ENCODE measurements at regions not wholly inside any gene's neighbourhood (a gene's known extent, or its start where the extent isn't known, plus 50 kb on each side); places are given as distances from the start of the nearest gene placed in this dataset.
"Not testable (repeated sequence)": the region's sequence is repeated elsewhere in the genome, so short reads cannot be mapped to it uniquely, and the experiment has no call there.

GRCh38 chr4:34335556-34335955 is 1908.8 kb downstream of the ARAP2 start:
- intact Hi-C loops (cut with DNase I); DNase-seq (ENCODE audit: low spot score): not testable (repeated sequence)

GRCh38 chr4:34362654-34363053 is 1881.7 kb downstream of the ARAP2 start:
- intact Hi-C loops (cut with DNase I): no loop called here
- no peak for DNase-seq (ENCODE audit: low spot score)

DNA sequence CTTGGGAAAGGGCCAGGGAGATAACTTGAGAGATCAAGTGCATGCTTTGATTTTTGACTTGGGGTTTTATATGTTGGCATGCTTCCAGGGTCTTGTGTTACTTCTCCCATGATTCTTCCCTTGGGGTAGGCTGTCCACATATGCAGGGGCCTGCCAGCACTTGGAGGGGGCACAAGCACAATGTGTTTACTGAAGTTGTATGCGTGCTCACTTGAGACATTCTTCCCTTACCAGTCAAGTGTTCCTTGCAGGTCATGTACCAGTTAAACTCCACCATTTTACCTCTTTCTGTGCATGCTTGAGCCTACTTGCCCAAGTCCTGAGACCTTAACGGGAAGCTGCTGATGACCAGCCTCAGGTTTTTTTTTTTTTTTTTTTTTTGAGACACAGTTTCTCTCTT is 1880.5 kb downstream of the ARAP2 start:
- DNase-seq (ENCODE audit: low spot score): no peak
- intact Hi-C loops (cut with DNase I): no loop called here

- intact Hi-C loops (cut with DNase I): no loop called here
- DNase-seq (ENCODE audit: low spot score): no peak
These were observed 1878.4 kb downstream of the ARAP2 start for GRCh38 chr4:34365946-34366345.

- intact Hi-C loops (cut with DNase I): no loop called here
- no peak for DNase-seq (ENCODE audit: low spot score)
These were observed 1872.6 kb downstream of the ARAP2 start for GRCh38 chr4:34371676-34372075.

DNA sequence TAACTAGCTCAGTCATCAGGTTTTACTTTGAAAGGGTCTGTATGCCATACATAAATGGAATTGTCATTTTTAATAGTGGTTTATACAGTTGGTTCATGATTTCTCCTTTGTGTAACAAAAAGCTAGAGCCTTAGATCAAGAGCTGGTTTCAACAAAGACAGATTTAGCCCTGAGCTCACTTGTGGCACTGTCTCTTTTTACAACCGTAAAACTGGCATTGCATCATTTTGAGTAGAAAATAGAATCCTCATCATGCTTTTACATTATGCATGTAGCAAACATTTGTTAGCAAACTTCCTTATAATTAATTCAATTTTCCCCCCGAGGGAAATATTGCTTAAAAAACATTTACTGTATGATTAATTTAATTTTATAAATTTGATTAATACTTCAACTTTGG is 1871.5 kb downstream of the ARAP2 start:
- intact Hi-C loops (cut with DNase I): no loop called here
- DNase-seq (ENCODE audit: low spot score): no peak

- intact Hi-C loops (cut with DNase I): no loop called here
- no peak for DNase-seq (ENCODE audit: low spot score)
These were observed 1870.9 kb downstream of the ARAP2 start for GRCh38 chr4:34373456-34373855.

DNA sequence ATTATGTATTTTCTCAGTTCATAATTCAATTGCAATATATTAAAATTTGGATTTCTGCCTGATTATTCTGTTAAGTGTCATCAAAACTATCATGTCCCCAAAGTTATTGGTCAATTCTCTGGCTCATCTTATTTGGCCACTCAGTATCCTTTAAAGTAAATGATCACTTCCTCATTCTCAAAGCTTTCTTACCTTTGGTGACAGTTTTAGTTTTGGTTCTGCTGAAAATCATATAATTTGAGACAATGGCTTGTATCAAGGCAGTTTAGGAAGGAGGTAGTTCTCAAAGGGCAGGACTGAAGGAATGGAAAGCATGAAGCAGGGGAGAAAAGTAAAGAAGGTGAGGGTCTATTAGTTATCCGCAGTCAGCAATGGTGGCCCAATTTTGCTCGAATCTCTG is 1832.1 kb downstream of the ARAP2 start:
- intact Hi-C loops (cut with DNase I): no loop called here
- DNase-seq (ENCODE audit: low spot score): no peak

DNA sequence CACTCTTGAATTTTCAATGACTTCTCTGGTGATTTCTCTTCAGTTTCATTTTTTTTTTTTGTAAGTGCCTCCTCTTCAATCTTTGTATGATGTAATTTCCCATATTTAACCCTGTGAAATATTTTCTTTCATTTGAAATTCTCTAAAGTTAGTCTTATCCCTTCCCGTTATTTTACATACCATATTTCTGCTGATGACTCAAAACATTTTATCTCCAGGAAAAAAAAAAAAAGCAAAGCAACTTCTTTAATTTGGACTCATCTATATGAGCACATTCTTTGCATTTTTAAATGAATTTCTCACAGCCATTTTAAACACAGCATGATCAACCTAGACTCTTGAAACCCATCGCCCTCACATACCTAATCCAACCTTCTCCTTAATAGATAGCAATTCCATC is 1831.4 kb downstream of the ARAP2 start:
- intact Hi-C loops (cut with DNase I): no loop called here
- no peak for DNase-seq (ENCODE audit: low spot score)

DNA sequence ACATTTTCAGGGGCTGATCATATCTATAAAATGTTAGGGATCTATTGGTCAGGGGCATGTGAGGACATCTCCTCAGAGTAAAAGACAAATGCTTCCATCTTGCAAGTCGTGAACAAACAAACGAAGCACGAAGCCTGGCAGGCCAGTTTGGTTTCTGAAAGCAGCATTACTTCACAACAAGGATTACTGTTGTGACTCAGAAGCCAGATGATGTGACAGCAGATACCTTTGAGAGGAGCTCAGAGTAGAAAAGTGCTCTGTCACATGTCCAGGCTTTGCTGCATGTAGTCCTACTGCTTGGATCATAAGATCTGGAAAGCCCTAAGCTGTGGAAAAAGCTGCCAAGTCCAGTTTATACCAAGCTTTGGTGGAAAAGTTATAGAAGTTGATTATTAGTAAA is 1827.2 kb downstream of the ARAP2 start:
- intact Hi-C loops (cut with DNase I): no loop called here
- no peak for DNase-seq (ENCODE audit: low spot score)

GRCh38 chr4:34419871-34420270 is 1824.4 kb downstream of the ARAP2 start:
- no peak for DNase-seq (ENCODE audit: low spot score)
- intact Hi-C loops (cut with DNase I): no loop called here

GRCh38 chr4:34422472-34423175 is 1821.7 kb downstream of the ARAP2 start:
- DNase-seq (ENCODE audit: low spot score): no peak
- intact Hi-C loops (cut with DNase I): no loop called here

DNA sequence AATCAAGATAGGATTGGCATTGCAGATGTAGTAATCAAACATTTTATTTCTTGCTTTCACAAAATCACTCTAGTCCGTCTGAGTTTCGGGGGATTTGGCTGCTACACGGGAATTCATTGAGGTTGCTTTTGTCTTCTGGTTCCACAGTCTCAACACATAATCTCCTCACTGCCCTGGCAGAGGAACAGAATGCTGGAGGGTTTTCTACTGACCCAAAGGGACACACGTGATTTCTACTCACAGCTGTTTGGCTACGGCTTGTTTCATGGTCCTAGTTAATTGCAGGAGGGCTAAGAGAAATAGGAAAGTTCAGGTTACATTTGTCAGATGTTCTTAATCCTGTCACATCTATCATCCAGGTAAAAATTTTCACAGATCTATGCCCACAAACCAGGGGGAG is 1811.6 kb downstream of the ARAP2 start:
- intact Hi-C loops (cut with DNase I): no loop called here
- DNase-seq (ENCODE audit: low spot score): no peak

- DNase-seq (ENCODE audit: low spot score); intact Hi-C loops (cut with DNase I): not testable (repeated sequence)
These were observed 1809.9 kb downstream of the ARAP2 start for GRCh38 chr4:34434377-34434776.

DNA sequence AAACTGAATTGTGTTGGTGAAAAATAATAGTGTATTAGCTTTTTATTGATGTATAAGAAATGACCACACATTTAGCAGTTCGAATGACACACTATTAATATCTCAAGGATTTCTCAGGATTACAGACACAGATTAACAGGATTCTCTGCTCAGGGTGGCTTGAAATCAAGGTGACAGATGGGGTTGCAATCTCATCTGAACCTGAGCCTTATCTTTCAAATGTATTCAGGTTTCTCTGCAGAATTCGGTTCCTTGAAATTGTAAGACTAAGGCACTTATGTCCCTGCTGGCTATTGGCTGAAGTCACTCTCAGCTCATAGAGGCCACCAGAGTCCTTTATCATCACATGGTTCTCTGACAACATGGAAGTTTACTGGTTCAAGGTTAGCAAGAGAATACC is 1780.1 kb downstream of the ARAP2 start:
- DNase-seq (ENCODE audit: low spot score): no peak
- intact Hi-C loops (cut with DNase I): no loop called here

DNA sequence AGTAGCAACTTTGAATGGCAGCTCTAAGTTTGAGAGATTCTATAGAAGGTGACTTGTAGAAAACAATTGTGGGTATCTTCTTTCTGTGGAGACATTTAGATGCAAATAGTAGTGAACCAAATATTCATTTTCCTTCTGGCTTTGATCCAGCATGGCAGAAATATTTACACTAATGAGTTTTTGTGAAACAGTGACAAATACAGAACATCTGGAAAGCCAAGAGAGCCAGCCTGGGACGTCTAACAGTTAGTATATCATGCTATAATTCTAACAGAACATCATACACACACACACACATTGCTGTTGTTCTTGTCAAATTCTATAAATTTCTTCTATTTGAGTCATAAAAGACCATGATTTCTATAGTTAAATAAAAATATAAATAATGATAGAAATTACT is 1777.9 kb downstream of the ARAP2 start:
- DNase-seq (ENCODE audit: low spot score): no peak
- intact Hi-C loops (cut with DNase I): no loop called here

DNA sequence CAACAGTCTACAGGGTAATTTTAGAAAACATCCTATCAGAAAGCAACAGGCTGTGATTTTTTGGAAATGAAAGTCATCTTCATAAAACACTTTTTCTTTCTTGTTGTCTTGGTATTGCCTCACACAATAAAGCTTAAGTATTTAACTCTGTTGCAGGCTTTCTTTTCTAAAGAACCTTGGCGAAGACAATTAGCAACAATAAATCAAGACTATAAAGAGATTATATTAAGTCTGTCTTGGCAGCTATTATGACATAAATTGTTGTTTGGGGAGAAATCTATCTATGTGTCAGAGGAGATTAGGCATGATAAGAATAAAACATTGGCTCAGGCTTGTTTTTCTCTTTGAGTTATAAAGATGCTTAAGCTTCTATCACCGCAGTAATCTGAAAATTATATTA is 1774.8 kb downstream of the ARAP2 start:
- intact Hi-C loops (cut with DNase I): no loop called here
- DNase-seq (ENCODE audit: low spot score): no peak

- intact Hi-C loops (cut with DNase I): no loop called here
- no peak for DNase-seq (ENCODE audit: low spot score)
These were observed 1759.1 kb downstream of the ARAP2 start for GRCh38 chr4:34485252-34485651.

- no peak for DNase-seq (ENCODE audit: low spot score)
- intact Hi-C loops (cut with DNase I): no loop called here
These were observed 1757.6 kb downstream of the ARAP2 start for GRCh38 chr4:34486461-34487363.

DNA sequence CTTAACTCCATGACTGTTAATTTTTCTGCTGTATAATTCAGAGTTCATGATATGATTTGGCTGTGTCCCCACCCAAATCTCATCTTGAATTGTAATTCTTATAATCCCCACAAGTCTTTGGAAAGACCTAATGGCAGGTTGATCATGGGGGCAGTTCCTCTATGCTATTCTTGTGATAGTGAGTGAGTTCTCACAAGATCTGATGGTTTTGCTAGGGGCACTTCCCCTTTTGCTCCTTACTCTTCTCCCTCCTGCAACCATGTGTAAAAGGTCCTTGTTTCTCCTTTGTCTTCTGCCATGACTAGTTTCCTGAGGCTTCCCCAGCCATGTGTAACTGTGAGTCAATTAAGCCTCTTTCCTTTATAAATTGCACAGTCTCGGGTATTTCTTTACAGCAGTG is 1751.9 kb downstream of the ARAP2 start:
- DNase-seq (ENCODE audit: low spot score): no peak
- intact Hi-C loops (cut with DNase I): no loop called here

GRCh38 chr4:34502086-34502485 is 1742.2 kb downstream of the ARAP2 start:
- no peak for DNase-seq (ENCODE audit: low spot score)
- intact Hi-C loops (cut with DNase I): no loop called here
